PFSK-1 (cell line): ENCODE measurements at regions not wholly inside any gene's neighbourhood (a gene's known extent, or its start where the extent isn't known, plus 50 kb on each side); places are given as distances from the start of the nearest gene placed in this dataset.

Source experiments
- FOXP2 ChIP-seq: optimal IDR thresholded peaks from 2 replicates; pipeline ENCODE3; 2011; ENCODE audit warnings: borderline replicate concordance, control low read depth, inconsistent platforms; ENCODE audit not compliant: insufficient read depth; ENCODE audit errors: extremely low read length, extremely low read depth
- POLR2AphosphoS5 ChIP-seq: IDR thresholded peaks from 2 replicates; pipeline ENCODE4 v1.6.1; 2012; ENCODE audit warnings: low read depth, mild to moderate bottlenecking, control low read depth, low read length, moderate library complexity

DNA sequence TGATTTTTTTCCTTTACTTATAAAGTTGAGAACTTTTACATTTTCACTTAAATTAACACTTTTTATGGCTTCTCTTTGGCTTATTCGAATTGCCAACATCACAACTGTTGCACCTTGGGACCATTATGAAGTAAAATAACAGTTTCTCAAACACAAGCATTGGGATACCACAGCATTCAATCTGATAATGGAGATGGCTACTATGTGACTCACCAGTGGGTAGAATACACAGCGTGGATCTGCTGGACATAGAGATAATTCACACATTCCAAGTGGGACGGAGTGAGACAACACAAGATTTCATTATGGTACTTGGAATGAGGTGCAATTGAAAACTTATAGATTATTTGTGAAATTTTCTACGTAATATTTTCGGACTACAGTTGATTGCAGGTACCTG, 68.0 kb downstream of the ADAMTS1 start:
- TF ChIP-seq FOXP2 (no peak), POLR2AphosphoS5 (no peak)
